Body of pancreas (tissue), 4 donors: ENCODE measurements at regions not wholly inside any gene's neighbourhood (a gene's known extent, or its start where the extent isn't known, plus 50 kb on each side); places are given as distances from the start of the nearest gene placed in this dataset.

Source experiments
- ATAC-seq: fragments of 150-250 bp; one replicate; pipeline ENCODE4 v1.9.1; 2016
- DNase-seq, 4 donors: peaks; one replicate each; pipeline ENCODE4 v3.0.0-alpha.2; 2019
- H3K27ac ChIP-seq, 4 donors: fragments of 200-600 bp; sonication (generic); 1 replicate in 3 of 4; 2 replicates in 1 of 4; pipeline versions ENCODE4 v1.5.1 to v1.6.1; 2016 to 2019; ENCODE audit warnings: mild to moderate bottlenecking in 1 of 4, mixed read lengths in 1 of 4, moderate library complexity in 1 of 4
- H3K27me3 ChIP-seq, 2 donors: fragments of 200-600 bp; sonication (generic); one replicate each; pipeline ENCODE4 v1.6.0; 2016; ENCODE audit warnings: mild to moderate bottlenecking in 1 of 2
- H3K36me3 ChIP-seq, 2 donors: fragments of 200-600 bp; sonication (generic); replicated peaks in 1 of 2; 2 replicates each; pipeline ENCODE4 v1.5.1; 2016; ENCODE audit warnings: low read depth in 2 of 2; ENCODE audit not compliant: insufficient read depth in 1 of 2
- H3K4me1 ChIP-seq: fragments of 200-600 bp; sonication (generic); one replicate; pipeline ENCODE4 v1.6.0; 2016
- H3K4me3 ChIP-seq, 2 donors: fragments of 200-600 bp; sonication (generic); 1 replicate in 1 of 2; 2 replicates in 1 of 2; pipeline ENCODE4 v1.5.1; 2016 to 2019
- H3K9me3 ChIP-seq, 3 donors: fragments of 200-600 bp; sonication (generic); 1 replicate in 2 of 3; 2 replicates in 1 of 3; pipeline ENCODE4 v1.5.1; 2016
- POLR2A ChIP-seq, 3 donors: fragments of 450-650 bp; IDR thresholded peaks; one replicate each; pipeline ENCODE4 v1.6.1; 2016; ENCODE audit warnings: antibody characterized with exemption in 3 of 3, mild to moderate bottlenecking in 2 of 3
- WGBS, 2 donors: methylation state at CpG; one replicate each; pipeline ENCODE4 v1.1.5; 2017; 5-methylcytosine and 5-hydroxymethylcytosine counted together
- intact Hi-C: fragments of 100-400 bp; cut with DNase I; formaldehyde crosslinking; loops from one replicate; pipeline ENCODE4 v1.15.1; 2023
- TF ChIP-seq, protein P1 (sequence below), 7 experiments: fragments of 450-650 bp in 4 of 7; fragments of 200-600 bp in 3 of 7; sonication (generic) in 3 of 7; IDR thresholded peaks; one replicate each; pipeline ENCODE4 v1.5.1; 2016 to 2019; ENCODE audit warnings: antibody characterized with exemption in 7 of 7

DNA sequence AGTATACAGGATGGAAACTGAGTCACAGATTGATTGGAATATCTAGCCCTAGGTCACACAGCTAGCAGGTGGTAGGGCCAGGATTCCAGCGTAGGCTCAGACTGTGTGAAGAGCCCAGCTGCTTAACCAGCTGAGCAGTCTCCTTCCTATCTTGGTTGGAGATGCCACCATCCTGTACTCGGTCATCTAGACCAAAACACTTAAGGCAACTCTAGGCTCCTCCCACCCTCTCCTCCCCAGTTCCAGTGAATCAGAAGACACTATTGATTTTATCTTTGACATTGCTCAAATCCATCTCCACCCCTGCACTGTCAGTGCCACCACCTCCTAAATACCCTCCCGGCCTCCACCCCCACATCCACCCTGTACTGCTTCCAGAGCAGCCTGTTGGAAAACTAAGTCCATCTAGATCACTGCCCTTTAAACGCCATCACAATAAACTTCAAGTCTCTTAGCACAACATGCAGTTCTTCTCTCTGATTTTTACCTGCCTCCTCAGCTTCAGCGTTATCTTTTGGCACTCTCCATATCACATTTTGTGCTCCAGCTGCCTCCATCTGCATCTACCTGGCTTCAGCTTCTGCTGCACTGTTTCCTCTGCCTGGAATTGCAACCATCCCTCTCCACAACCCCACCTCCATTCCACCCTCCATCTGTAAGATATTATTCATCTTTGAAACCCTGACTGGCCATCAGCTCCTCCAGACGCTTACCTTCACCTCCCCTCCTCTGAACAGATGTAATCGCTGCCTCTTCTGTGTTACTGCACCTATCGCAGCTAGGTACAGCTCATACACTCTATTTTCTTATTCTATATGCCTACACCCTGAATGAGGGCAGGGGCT lies 86.8 kb upstream of the ACP3 start:
- Histone ChIP-seq H3K9me3 (no peaks in the 10 kb centered on the region), H3K36me3 (no peaks in the 10 kb centered on the region), H3K27me3 (no peaks in the 10 kb centered on the region), H3K4me3 (no peak overlapping the region), H3K27ac (no peak overlapping the region), H3K4me1 (no peaks in the 10 kb centered on the region)
- WGBS, 2 donors = 79 to 83% methylated on average over 8 of the region's 8 CpGs
- ATAC-seq (no peak), DNase-seq (no peak)
- TF ChIP-seq, protein P1, sequence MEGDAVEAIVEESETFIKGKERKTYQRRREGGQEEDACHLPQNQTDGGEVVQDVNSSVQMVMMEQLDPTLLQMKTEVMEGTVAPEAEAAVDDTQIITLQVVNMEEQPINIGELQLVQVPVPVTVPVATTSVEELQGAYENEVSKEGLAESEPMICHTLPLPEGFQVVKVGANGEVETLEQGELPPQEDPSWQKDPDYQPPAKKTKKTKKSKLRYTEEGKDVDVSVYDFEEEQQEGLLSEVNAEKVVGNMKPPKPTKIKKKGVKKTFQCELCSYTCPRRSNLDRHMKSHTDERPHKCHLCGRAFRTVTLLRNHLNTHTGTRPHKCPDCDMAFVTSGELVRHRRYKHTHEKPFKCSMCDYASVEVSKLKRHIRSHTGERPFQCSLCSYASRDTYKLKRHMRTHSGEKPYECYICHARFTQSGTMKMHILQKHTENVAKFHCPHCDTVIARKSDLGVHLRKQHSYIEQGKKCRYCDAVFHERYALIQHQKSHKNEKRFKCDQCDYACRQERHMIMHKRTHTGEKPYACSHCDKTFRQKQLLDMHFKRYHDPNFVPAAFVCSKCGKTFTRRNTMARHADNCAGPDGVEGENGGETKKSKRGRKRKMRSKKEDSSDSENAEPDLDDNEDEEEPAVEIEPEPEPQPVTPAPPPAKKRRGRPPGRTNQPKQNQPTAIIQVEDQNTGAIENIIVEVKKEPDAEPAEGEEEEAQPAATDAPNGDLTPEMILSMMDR (IDR thresholded peaks at IDR 0.05) = no peak
- no peak for TF ChIP-seq POLR2A (IDR thresholded peaks at IDR 0.05)
- intact Hi-C loops = no loop called here

DNA sequence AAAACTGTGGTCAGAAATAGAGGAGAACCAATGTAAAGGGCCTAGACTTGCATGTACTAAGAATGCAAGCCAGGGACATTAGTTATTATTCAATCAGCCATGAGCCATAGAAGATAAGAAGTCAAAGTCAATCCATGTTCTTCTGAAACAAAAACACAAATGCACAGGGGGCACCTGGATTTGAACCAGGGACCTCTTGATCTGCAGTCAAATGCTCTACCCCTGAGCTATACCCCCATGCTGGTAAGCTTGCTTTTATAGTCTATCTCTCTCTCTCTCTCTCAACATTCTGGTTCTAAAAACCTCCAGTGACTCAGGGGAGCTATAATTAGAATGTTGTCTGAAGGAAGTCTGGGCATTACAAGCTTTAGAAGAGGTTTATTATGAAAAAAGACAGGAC lies 85.6 kb upstream of the ACP3 start:
- DNase-seq (no peak), ATAC-seq (no peak)
- Histone ChIP-seq H3K9me3 (no peaks in the 10 kb centered on the region), H3K4me1 (no peaks in the 10 kb centered on the region), H3K4me3 (no peak overlapping the region), H3K27me3 (no peaks in the 10 kb centered on the region), H3K27ac (no peak overlapping the region), H3K36me3 (no peaks in the 10 kb centered on the region)
- intact Hi-C loops = no loop called here
- no peak for TF ChIP-seq POLR2A (IDR thresholded peaks at IDR 0.05)
- TF ChIP-seq, protein P1 (IDR thresholded peaks at IDR 0.05) = no peak

DNA sequence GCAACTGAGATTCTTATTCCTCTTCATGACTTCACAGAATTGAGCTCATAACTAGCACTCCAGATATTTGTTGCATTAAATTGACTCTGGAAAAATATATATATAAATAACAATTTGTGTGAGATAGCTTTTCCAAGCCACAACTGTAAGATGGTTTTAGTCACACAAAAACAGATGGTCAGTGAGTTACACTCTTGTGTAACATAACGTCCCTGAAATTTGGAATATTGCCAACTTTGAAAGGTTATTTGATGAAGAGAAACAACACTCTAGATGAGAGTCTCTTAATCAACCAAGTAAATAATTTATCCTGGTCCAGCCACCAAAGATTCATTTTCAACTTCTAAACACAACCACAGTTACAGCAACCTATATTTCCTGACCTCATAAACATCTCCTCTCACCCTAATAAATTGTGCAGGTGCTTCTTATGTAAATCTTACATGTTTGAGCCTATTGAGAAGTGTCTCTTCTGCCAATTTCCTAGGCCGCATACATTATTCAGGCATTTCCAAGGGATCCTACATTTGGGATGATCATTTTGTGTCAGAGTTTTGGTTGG lies 84.9 kb upstream of the ACP3 start:
- 14 to 49% methylated on average over 2 of the region's 2 CpGs for WGBS, 2 donors
- no peak overlapping the region for H3K4me3 ChIP-seq
- no peak for TF ChIP-seq POLR2A (IDR thresholded peaks at IDR 0.05)
- TF ChIP-seq, protein P1 (IDR thresholded peaks at IDR 0.05) = no peak
- no peak overlapping the region for H3K27ac ChIP-seq
- no peaks in the 10 kb centered on the region for H3K9me3 ChIP-seq
- DNase-seq = no peak
- H3K36me3 ChIP-seq = no peaks in the 10 kb centered on the region
- H3K27me3 ChIP-seq = no peaks in the 10 kb centered on the region
- no peaks in the 10 kb centered on the region for H3K4me1 ChIP-seq
- ATAC-seq = no peak
- intact Hi-C loops = no loop called here

DNA sequence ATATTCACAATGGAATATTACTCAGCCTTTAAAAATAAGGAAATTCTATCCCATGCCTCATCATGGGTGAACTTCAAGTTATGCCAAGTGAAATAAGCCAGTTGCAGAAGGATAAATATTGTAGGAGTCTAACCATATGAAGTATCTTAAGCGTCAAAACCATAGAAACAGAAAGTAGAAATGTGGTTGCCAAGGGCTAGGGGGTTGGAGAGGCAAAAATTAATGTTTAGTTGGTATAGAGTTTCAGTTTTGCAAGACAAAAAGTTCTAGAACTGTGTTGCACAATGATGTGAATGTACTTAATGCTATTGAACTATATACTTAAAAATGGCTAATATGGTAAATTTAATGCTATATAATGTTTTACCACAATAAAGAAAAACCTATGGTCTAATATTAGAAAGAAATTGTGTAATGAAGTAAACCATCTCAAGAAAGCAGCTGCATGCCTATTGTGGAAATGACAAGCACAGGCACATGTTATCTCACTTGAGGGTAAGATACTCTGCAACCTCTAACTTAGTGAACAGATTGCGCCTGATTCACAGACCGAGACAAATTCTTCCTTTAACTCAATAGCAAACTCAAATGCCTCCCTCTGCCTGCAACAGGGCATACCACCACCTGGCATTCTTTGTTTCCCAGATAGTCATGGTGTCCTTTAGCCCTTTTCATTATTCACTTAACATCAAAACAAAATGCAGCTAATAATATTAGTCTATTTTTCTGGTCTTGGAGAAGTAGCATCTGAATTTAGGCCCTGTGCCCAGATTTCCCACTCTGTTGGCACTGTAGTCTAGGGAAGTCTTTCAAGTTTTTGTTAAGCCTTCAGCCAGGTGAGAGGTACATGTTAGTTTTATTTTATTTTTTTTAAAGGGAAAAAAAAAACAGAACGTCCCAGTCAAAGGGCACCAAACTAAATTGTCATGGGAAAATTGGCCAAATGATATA lies 80.2 kb upstream of the ACP3 start:
- Histone ChIP-seq H3K27ac (no peak overlapping the region), H3K4me3 (no peak overlapping the region), H3K36me3 (no peaks in the 10 kb centered on the region), H3K4me1 (no peaks in the 10 kb centered on the region), H3K9me3 (no peaks in the 10 kb centered on the region), H3K27me3 (no peaks in the 10 kb centered on the region)
- DNase-seq (no peak), ATAC-seq (no peak)
- intact Hi-C loops = no loop called here
- TF ChIP-seq POLR2A (IDR thresholded peaks at IDR 0.05) = no peak
- TF ChIP-seq, protein P1 (IDR thresholded peaks at IDR 0.05) = no peak
- 61 to 73% methylated on average over 4 of the region's 4 CpGs for WGBS, 2 donors
